Keratinocyte (primary cell): ENCODE measurements at regions not wholly inside any gene's neighbourhood (a gene's known extent, or its start where the extent isn't known, plus 50 kb on each side); places are given as distances from the start of the nearest gene placed in this dataset.
"Not testable (repeated sequence)": the region's sequence is repeated elsewhere in the genome, so short reads cannot be mapped to it uniquely, and the experiment has no call there.

Experiments
- CTCF ChIP-seq, 3 experiments: IDR thresholded peaks in 1 of 3; conservative IDR thresholded peaks in 1 of 3; optimal IDR thresholded peaks in 1 of 3; 2 replicates in 2 of 3; 3 replicates in 1 of 3; pipeline versions ENCODE3 to v1.5.1; 2011; ENCODE audit warnings: low read length in 3 of 3, mild to moderate bottlenecking in 3 of 3, moderate library complexity in 2 of 3, control low read depth in 1 of 3, inconsistent platforms in 1 of 3; ENCODE audit not compliant: insufficient read depth in 2 of 3; ENCODE audit errors: extremely low read depth in 1 of 3
- EZH2 ChIP-seq: IDR thresholded peaks from one replicate; pipeline ENCODE4 v1.6.1; 2012; ENCODE audit warnings: inconsistent platforms, mild to moderate bottlenecking, low read length, moderate library complexity

DNA sequence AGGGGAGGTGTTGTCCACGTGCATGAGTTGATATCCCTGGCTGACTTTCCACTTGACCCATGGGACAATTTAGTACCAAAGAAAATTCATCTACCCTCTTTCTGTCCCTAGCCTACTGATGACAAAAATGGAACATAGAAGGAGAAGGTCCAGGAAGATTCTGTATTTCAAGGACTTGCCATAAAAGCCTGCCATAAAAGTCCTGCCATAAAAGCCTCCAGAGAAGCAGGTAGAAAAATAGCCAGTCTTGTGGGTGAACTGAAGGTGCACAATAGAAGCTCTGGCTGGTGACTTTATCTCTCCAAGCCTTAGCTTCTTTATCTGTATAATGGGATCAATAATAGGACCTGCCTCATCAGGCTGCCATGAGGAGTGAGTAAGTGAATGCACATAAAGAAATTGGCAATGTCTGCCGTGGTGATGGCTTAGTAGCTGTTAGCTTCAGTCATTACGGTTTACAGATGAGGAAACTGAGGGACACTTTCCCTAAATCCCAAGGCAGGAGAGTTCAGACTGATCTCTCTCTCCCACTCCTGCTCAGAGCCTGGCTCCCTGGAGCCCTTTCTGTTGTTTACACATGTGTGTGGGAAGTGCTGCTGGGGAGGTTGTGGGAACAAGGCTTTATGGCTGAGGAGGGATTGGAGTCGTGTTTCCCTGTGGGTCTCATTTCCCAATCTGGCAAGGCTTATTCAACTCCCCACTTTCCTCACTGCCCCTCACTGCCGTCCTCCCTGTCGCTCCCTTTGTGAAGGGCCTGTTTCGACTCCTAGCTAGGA is 101.5 kb downstream of the TRIM43 start:
- not testable (repeated sequence) for TF ChIP-seq CTCF (optimal IDR thresholded peaks at IDR 0.05 in 1 of 3, IDR thresholded peaks at IDR 0.05 in 1 of 3, conservative IDR thresholded peaks at IDR 0.05 in 1 of 3; ENCODE audit: extremely low read depth in 1 of 3, insufficient read depth in 2 of 3, low read length in 3 of 3); EZH2
